ENCODE measurements at regions not wholly inside any gene's neighbourhood (a gene's known extent, or its start where the extent isn't known, plus 50 kb on each side); places are given as distances from the start of the nearest gene placed in this dataset.

GRCh38 chr9:11966786-11967185 lies 726.4 kb upstream of the TYRP1 start:
- DNase-seq, result no peak

DNA sequence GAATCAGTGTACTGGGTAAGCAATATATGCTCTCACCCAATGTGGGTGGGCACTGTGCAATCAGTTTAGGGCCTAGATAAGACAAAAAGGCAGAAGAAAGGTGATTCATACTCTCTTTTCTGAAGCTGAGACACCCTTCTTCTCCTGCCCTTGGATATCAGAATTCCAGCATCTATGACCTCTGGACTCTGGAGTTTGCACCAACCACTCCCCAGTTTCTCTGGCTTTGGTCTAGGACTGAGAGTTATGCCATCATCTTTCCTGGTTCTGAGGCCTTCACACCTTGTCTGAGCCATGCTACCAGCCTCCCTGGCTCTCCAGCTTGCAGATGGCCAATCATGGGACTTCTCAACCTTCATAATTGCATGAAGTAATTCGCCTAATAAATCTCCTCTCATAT lies 724.6 kb upstream of the TYRP1 start:
- no peak for DNase-seq

- DNase-seq, result no peak
These were observed 720.2 kb upstream of the TYRP1 start for GRCh38 chr9:11973011-11973410.

DNA sequence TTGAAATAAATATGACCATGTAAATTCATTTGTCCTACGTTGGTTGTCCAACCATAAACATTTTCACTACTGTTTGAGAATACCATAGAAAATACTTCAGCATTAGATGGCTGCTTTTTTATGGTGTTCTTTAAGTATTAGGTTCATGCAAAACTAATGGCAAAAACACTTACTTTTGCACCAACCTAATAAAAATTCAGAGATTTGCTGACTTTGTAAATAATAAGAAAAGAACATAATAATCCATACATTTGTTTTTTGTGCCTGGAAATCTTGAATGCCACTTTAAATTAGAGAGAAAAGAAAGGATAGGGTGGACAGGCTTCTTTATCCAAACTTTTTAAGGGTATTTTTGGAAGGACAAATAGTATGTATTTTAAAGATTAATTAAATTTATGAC lies 719.7 kb upstream of the TYRP1 start:
- no peak for DNase-seq

DNA sequence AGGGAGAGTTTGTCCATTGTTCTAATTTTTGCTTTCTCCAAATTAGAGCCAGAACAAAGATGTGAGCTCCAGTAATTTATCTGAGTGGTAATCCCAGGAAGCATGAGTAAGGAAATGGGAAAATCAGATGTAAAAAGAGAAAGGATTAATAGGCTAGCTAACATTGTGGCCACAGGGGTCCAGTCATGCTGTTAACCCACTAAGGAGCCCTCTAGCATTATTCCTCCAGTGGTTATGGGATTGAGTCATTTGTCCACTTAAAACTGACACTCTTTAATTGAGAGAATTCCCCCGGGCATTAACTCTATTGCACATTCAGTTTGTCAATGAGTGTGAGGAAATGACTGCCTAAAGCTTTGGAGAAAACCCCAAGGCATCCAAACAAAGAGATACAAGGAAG lies 700.3 kb upstream of the TYRP1 start:
- DNase-seq, result no peak

- DNase-seq, result no peak
These were observed 678.7 kb upstream of the TYRP1 start for GRCh38 chr9:12014488-12014887.

DNA sequence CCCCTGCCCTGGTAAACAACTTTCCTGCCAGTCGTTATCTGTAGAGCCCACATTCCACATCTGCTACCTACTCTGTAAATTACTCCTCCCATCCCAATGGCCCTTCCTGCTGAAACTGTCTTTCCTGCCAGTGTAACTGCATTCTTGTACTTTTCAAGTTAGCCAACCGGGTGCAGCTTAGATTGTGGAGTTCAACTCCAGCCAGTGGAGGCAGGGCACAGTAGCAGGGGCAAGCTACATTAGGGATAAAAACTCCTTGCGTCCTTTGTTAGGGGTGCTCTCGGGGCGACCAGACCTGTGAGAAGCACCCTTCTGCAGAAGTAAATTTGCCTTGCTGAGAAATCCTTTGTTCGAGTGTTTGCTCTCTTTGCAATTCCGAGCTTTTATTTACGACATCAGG lies 639.0 kb upstream of the TYRP1 start:
- DNase-seq, result no peak

GRCh38 chr9:12056874-12057273 lies 636.3 kb upstream of the TYRP1 start:
- no peak for DNase-seq

GRCh38 chr9:12060067-12060466 lies 633.1 kb upstream of the TYRP1 start:
- no peak for DNase-seq

DNA sequence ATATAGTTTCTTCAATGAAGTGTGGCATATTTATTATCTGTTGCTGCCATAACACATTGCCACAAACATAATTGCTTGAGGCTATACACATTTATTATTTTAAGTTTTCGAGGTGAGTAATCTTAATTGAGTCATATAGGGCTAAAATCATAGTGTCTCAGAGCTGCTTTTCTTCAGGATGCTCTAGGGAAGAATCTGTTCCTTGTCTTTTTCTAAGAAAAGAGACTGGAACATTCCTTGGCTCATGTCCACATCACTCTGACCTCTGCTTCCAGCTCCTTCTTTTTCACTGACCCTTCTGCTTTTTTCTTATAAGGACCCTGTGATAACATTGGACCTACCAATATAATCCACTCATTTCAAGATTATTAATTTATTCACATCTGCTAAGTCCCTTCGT lies 632.4 kb upstream of the TYRP1 start:
- DNase-seq, result no peak

DNA sequence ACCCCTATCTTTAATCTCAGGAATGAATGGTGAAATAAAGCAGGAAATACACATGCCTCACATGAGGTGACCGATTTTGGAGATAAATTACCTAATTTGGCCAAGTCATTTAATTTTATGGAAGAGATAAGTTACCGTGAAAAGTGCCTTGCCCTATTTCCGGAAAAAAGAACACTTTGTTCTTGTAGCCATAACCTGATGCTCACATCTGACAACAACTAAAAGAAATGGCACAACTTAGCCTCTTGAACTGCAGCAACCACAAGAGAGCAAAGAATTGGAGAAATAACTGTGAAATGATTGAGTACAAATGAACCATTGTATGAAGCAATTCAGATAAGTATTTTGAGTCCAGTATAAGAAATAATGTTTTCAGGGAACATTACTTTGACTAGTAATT lies 628.1 kb upstream of the TYRP1 start:
- no peak for DNase-seq

GRCh38 chr9:12065686-12066085 lies 627.5 kb upstream of the TYRP1 start:
- no peak for DNase-seq

DNA sequence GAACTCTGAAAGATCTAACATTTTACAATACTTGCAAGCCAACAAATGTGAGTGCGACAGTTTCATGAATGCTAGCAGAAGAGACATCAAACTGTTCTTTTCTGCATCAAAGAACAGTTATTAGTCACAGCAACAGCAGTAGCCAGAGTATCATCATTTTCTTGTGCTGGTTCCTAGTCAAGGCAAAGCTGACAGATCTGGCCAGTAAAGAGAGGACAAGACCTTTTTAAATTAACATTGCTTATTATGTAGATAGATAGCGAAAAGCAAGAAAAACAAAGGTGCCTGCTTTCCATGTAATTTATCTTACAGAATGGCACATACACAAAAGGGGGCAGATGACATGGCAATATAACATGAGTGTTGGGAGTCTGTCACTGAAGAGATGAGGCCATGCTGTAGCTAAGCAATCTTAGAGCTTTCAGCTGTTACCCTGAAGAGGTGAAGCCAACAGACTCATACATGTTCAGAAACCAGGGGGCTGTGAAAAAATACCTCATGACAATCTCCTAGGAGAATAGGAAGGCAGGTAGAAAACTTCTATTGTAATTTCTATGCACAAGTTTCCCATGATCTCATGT lies 626.6 kb upstream of the TYRP1 start:
- no peak for DNase-seq

GRCh38 chr9:12069366-12069765 lies 623.8 kb upstream of the TYRP1 start:
- no peak for DNase-seq

- no peak for DNase-seq
These were observed 607.8 kb upstream of the TYRP1 start for GRCh38 chr9:12085399-12085798.

DNA sequence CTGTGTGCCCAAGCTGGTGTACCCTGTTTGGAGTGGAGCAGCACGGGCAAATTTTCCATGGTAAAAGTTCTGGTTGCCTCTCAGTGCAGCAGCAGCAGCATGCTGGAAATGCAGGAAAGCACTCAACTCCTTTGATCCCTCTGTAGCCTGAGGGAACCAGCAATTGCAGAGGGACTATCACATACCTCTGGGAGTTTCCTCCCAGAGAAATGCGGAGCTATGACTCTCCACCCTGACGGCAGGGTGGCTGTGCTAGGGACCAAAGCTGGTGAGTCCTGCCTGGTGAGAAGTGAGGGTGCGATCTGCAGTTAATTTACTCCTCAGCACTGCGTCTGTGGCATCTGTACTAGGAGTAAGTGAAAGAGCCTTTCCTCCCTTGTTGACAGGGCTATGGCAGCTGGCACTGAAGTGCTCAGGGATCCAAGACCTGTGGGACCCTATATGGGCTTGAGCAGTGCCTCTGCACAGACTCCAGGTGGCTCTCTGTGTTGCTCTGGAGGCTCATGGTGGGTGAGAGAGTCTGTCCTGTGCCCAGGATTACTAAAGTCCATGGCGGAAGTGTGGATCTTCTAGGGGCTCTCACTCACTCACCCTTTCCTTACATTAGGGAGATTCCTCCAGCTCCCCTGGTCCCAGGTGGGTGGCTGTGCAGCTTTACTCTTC lies 601.2 kb upstream of the TYRP1 start:
- DNase-seq, result no peak

DNA sequence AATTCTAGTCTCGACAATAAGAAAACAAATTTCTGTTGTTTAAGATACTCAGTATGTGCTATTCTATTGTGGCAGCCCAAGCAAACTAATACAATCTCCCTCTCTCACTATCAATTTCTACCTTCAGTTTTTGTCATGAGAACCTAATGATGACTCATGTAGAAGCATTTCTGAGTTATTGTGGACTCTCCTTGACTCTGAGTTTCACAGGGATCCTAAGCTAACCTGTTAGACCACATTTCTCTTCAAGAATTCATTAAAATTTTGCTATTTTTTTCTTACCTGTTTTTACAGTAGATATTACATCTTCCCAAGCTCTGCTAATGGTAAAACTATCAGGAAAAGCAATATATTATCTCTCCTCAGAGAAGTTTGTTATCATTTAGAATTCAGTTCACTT lies 599.1 kb upstream of the TYRP1 start:
- no peak for DNase-seq

DNA sequence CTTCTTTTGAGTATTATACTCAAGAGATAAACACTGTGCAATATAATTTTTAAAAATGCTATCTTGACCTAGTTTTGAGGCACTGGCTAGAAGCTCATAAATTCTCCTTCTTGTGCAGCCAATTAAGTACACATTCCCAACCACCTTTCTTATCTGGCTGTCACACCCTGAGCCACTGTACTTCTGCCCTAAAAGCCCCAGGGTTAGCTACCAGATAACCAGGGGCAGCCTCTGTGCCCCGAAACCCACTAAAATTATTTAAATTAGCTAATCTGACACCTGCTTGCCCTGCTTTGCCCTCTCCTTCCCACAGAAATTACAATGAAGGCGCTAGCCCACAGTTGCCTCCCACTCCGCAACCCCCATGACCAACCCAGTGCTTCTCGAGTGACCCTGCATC lies 597.3 kb upstream of the TYRP1 start:
- DNase-seq, result no peak

- DNase-seq, result no peak
These were observed 559.8 kb upstream of the TYRP1 start for GRCh38 chr9:12133416-12133815.

DNA sequence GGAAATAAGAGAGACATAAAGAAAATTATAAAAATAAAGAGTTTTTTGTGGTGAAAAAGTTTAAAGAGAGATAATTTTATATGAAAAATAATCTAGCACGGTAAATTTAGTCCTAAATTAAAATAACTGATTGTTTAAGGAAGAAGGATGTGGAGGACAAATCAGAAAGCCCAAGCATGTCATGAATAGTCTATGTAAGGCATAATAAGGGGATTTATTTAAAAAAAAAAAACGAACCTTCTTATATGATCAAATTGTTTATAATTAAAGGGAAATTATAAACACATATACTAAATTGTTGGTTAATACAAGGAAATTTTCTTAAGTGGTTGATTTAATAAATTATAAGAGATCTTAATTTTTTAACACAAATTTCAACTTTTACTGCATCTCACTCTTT lies 551.8 kb upstream of the TYRP1 start:
- DNase-seq, result no peak

DNA sequence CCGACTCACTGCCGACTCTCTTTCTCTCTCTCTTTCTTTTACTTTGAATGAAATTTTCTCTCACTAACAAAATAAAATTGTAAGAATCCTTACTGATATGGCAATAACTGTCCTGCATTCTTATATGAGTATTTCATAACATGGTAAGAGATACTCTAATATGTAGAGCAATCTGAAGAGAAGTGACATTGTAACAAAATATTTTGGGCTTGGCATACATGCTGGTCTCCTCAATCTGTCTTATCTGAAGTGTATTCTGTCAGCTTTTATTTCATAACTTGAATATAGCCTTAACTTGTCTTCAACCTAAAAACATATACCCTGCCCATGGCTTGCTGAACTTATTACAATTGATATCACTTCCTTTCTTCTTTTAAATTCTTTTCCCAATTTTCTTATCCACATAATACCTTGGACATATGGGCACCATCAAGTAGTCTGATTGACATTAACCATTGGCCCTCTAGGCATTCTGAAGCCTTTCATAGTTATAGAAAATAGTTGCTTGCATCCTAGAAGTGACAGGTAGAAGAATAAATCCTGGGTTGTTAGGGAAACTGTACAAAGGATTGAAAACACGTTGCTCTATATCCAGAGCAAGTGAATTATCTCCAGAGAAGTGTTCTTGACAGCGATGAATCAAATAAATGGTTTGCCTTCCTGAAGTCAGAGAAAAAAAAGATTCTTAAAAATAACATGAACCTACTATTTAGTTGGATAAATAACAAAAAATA lies 537.6 kb upstream of the TYRP1 start:
- DNase-seq, result no peak

DNA sequence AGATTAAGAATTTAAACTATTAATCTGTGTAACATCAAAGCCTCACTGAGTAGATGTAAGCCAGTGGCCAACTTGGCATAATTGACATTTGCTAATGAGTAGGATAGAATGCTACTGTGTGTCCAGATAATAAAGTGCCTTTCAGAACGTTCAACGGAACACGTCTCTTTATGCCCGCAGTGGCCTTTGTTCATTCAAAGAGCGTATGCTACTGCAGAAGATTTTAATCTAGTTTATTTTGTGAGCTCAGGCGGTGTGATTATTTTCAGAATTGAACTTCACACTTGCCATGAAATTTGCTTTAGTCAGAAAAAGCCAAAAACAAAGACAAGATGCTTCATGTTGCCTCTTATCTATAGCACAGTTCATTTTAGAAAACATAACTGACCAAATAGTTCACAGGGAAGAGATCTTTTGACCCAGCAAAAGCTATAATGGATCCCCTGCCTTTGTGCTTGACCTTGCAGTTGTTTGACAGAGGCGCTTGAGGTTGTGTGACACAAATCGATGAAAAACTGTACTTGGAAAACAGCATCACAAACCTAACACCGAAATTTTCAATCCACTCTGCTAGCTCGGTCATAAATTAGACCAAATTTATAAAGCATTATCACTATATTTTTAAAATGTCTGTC lies 530.9 kb upstream of the TYRP1 start:
- DNase-seq, result no peak

- DNase-seq, result no peak
These were observed 529.3 kb upstream of the TYRP1 start for GRCh38 chr9:12163723-12164458.

All from T1000 (cell line).